UCSD-AML1 (cell line): ENCODE measurements at regions not wholly inside any gene's neighbourhood (a gene's known extent, or its start where the extent isn't known, plus 50 kb on each side); places are given as distances from the start of the nearest gene placed in this dataset.
"Not testable (repeated sequence)": the region's sequence is repeated elsewhere in the genome, so short reads cannot be mapped to it uniquely, and the experiment has no call there.

Experiments
- DNase-seq: peaks from one replicate; lab custom pipeline; 2025; ENCODE audit not compliant: unreplicated experiment; lab: John Stamatoyannopoulos, UW

DNA sequence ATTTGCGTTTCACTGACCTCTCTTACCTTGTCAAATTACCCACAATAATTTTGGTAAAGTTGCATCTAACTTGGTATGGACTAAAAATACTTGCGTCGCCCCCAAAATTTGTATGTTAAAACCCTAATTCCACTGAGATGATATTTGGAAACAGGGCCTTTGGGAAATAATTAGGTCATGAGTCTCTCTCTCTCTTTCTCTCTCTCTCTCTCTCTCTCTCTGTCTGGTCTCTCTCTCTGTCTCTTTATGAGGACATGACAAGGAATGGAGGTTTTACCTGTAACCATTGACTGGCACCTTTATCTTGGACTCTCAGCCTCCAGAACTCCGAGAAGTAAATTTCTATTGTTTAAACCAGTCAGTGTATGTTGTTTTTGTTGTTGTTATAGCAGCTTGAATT is 111.5 kb upstream of the BDP1 start:
- DNase-seq: not testable (repeated sequence)

DNA sequence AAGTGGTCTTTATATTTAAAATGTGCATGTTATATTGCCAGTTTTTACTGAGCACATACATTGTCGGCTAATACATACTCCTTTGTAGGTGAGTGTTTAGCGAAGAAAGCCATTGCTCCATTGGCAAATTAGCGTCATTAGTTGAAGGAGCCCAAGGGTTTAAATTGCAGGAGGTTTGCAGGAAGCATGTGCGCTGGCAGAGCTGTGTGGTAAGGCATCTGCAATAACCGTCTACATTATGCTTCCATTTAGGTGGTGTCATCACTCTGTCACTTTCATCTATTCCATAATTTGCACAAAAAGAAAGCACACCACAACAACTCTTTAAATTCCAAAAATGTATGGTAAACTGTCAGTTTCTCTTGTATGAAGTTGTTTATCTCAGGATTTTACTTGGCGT is 82.8 kb upstream of the BDP1 start:
- not testable (repeated sequence) for DNase-seq

- not testable (repeated sequence) for DNase-seq
Measured at GRCh38 chr5:71373054-71373734, 82.3 kb upstream of the BDP1 start.

DNA sequence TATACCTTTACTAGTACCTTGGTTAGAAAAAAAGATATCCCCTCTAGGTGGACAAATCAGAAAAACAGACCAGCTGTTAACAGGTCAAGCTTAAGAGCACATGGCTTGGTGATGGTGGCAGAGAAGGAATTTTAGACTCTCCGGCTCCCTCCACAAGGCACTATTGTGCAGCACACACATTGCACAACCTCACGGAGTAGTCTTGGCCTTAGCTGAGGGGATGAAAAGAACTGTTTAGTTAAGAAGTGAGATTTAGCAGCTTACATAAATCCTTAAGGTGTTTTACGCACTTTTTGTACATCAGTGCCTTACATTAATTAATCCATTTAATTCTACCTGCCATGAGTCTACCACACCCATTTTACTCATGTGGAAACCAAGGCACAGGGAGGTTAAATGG is 71.2 kb upstream of the BDP1 start:
- not testable (repeated sequence) for DNase-seq

DNA sequence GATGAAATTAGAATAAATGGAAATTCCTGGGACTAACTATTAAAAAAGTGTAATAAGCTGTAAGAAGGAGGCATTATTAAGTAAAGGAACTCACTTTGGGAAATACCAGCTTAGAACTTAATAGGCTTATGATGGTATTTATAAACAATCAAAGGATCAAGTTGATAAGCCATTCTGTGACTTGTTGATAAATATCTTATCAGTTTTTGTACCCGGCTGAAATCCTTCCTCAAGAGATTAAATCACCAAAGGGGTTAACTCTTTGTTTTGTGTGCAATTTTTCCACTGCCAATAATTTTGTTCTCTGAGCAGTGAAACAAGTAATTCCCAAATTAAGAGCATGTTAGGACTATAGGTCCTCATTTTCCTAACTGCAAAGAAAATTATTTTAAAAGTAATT is 70.7 kb upstream of the BDP1 start:
- no peak for DNase-seq

DNA sequence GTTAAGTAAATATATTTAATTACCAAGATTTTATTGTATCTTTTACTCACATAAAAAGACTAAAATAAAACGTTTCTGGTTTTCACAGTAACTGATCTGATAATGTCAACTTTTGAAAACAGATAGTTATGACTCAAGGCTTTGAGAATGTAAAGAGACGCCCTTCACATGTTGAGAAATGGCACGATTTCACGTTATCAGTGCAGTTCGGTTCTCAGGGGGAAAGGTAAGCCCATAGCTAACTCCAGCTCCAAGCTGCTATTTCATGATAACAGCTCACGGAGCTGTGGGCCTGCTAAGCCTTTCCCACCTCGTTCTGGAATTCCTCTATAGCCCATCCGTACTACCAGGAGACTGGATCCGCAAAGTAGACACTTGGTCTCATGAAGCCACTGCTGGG is 70.2 kb upstream of the BDP1 start:
- DNase-seq: not testable (repeated sequence)

GRCh38 chr5:71388184-71388583 is 67.3 kb upstream of the BDP1 start:
- peak; percentile 8 for DNase-seq

DNA sequence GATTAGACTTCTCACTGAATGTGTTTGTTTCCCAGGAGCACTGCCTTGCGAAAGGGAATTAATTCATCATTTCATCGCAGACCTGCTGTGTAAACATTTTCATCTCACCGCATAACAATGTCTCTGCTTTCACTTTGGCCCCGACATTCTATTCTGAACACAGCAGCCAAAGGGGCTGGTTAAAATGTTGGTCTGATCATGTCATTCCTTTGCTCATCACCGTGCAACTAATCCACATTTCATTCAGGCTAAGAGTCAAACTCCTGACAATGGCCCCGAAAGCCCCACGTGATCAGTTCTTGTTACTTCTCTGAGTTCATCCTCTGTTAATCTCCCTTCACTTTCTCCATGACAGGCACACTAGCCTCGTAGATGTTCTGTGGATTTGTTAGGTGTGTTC is 57.1 kb upstream of the BDP1 start:
- not testable (repeated sequence) for DNase-seq

GRCh38 chr5:71398859-71399258 is 56.6 kb upstream of the BDP1 start:
- DNase-seq: not testable (repeated sequence)

- not testable (repeated sequence) for DNase-seq
Measured at GRCh38 chr5:71399443-71399842, 56.0 kb upstream of the BDP1 start.

GRCh38 chr5:71400626-71401025 is 54.8 kb upstream of the BDP1 start:
- DNase-seq: not testable (repeated sequence)

GRCh38 chr5:71401150-71401549 is 54.3 kb upstream of the BDP1 start:
- DNase-seq: not testable (repeated sequence)

DNA sequence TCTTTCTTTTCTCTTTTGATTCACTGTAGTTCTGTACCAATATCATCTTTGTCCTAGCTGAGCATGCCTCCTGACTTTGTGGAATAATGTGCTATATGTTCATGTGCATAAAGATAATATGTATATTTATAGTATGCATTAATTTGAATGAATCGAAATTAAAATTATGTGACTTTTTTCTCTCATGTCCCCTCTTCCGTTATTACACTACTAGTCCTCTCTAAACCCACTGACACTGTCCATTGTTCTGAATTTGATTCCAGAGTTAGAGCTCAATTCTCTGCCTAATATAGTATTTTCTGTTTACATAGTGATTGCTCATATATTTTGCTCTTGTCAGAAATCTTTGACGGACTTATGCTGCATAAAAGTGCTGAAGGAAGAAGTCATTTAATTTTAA is 53.9 kb upstream of the BDP1 start:
- DNase-seq: not testable (repeated sequence)

DNA sequence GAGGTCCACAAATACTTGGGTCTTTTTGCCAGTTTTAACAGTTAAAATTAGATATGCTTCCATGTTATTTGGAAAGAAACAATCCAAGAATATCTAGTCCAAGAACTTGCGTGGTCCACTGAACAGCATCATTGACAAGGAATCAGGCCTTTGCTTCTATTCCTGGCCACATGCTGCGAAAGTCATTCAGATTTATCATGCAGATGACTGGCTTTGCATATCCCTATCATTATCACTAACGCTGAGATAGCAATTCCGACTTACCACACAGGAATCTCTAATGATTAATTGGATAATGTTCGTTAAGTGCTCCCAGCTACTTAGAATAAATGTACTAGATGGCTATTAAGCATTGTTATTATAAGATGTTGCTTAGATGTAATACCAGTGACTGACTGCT is 51.0 kb upstream of the BDP1 start:
- not testable (repeated sequence) for DNase-seq

GRCh38 chr5:71404936-71405335 is 50.5 kb upstream of the BDP1 start:
- not testable (repeated sequence) for DNase-seq
